Breast epithelium (tissue), 4 donors: ENCODE measurements at regions not wholly inside any gene's neighbourhood (a gene's known extent, or its start where the extent isn't known, plus 50 kb on each side); places are given as distances from the start of the nearest gene placed in this dataset.

Source experiments
- DNase-seq, 2 donors: peaks; one replicate each; pipeline ENCODE4 v3.0.0-alpha.2; 2019; ENCODE audit warnings: low spot score in 2 of 2
- H3K27ac ChIP-seq, 2 donors: fragments of 200-600 bp; sonication (generic) in 1 of 2; one replicate each; pipeline ENCODE4 v1.5.1; 2016 to 2019; ENCODE audit warnings: mild to moderate bottlenecking in 1 of 2
- H3K27me3 ChIP-seq, 2 donors: fragments of 200-600 bp; sonication (generic) in 1 of 2; one replicate each; pipeline versions ENCODE4 v1.5.1 to v1.6.0; 2017 to 2019; ENCODE audit warnings: control low read depth in 1 of 2, mild to moderate bottlenecking in 1 of 2
- H3K36me3 ChIP-seq: fragments of 200-600 bp; one replicate; pipeline ENCODE4 v1.5.1; 2019
- H3K4me1 ChIP-seq, 2 donors: fragments of 200-600 bp; sonication (generic); one replicate each; pipeline ENCODE4 v1.5.1; 2016 to 2019; ENCODE audit warnings: control low read depth in 1 of 2
- H3K4me3 ChIP-seq, 3 donors: fragments of 200-600 bp; sonication (generic); 1 replicate in 2 of 3; 2 replicates in 1 of 3; pipeline ENCODE4 v1.5.1; 2016 to 2019; ENCODE audit warnings: mild to moderate bottlenecking in 3 of 3, moderate library complexity in 2 of 3
- H3K9me3 ChIP-seq, 2 donors: fragments of 200-600 bp; sonication (generic) in 1 of 2; one replicate each; pipeline ENCODE4 v1.5.1; 2016 to 2019; ENCODE audit warnings: control low read depth in 1 of 2
- CTCF ChIP-seq, 3 donors: fragments of 450-650 bp; IDR thresholded peaks; one replicate each; pipeline ENCODE4 v1.5.1; 2016 to 2017; ENCODE audit warnings: antibody characterized with exemption in 3 of 3, mild to moderate bottlenecking in 3 of 3, moderate library complexity in 3 of 3
- POLR2A ChIP-seq: fragments of 450-650 bp; IDR thresholded peaks from one replicate; pipeline ENCODE4 v1.6.1; 2016; ENCODE audit warnings: antibody characterized with exemption, mild to moderate bottlenecking, moderate library complexity
- POLR2AphosphoS5 ChIP-seq, 3 donors: sonication (generic); formaldehyde crosslinking; IDR thresholded peaks; one replicate each; pipeline ENCODE4 v1.6.1; 2017; ENCODE audit warnings: antibody characterized with exemption in 3 of 3
- intact Hi-C: fragments of 100-400 bp; cut with DNase I; formaldehyde crosslinking; loops from one replicate; pipeline ENCODE4 v1.15.1; 2023; ENCODE audit warnings: low total_unique reads

GRCh38 chr18:72147830-72148229 is 396.3 kb downstream of the CBLN2 start:
- no peaks in the 10 kb centered on the region for H3K4me1 ChIP-seq
- no peak for DNase-seq
- no peaks in the 10 kb centered on the region for H3K27me3 ChIP-seq
- intact Hi-C loops = no loop called here
- H3K4me3 ChIP-seq = no peak overlapping the region
- no peaks in the 10 kb centered on the region for H3K36me3 ChIP-seq
- H3K27ac ChIP-seq = no peak overlapping the region
- H3K9me3 ChIP-seq = no peaks in the 10 kb centered on the region
- TF ChIP-seq POLR2AphosphoS5 (IDR thresholded peaks at IDR 0.05) = no peak
- TF ChIP-seq CTCF (IDR thresholded peaks at IDR 0.05) = no peak
- TF ChIP-seq POLR2A = no peak

DNA sequence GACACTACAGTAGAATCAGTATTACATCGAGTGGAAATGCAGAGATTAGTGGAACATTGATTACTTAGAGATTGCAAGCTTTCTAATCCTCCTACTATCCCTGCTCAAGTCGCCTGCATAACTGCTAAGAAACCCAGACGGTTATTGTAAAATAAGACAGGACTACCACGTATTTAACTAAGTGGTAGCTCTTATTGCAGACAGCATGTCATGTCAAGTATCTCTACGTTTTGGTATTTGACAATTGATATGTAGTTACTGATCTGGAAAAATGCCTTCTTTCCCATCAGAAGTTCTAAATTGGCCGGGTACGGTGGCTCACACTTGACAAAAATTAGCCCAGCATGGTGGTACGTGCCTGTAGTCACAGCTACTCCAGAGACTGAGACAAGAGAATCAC is 404.1 kb downstream of the CBLN2 start:
- DNase-seq = no peak
- TF ChIP-seq CTCF (IDR thresholded peaks at IDR 0.05) = no peak
- TF ChIP-seq POLR2A = no peak

GRCh38 chr18:72128649-72129048 is 415.5 kb downstream of the CBLN2 start:
- no peaks in the 10 kb centered on the region for H3K36me3 ChIP-seq
- TF ChIP-seq POLR2A (no peak), CTCF (IDR thresholded peaks at IDR 0.05) (no peak), POLR2AphosphoS5 (IDR thresholded peaks at IDR 0.05) (no peak)

More for the DNA sequence above, 404.1 kb downstream of the CBLN2 start:
- Histone ChIP-seq H3K9me3 (no peaks in the 10 kb centered on the region), H3K4me1 (no peaks in the 10 kb centered on the region), H3K27ac (no peak overlapping the region), H3K4me3 (no peak overlapping the region), H3K36me3 (no peaks in the 10 kb centered on the region), H3K27me3 (no peaks in the 10 kb centered on the region)
- intact Hi-C loops = no loop called here

DNA sequence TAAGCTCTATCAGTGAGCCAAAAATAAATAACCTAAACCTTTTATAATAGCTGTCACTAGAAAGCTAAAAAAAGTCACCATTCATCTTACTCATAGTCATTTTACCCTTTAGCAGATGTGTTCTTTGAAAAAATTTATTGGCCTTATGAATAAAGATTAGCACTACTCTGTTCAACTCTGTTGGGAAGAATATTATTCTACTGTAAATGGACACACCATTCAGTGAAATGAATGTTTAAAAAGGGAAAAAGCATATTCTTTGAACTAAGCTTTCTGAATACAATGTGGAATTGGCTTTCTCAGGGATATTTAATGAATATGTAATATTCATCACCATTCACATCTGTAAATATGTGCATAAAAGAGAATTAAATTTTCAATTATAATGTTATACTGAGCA is 422.0 kb downstream of the CBLN2 start:
- H3K9me3 ChIP-seq = peaks cover 0 to 5% of the 10 kb centered on the region in 2 donors
- no peaks in the 10 kb centered on the region for H3K36me3 ChIP-seq
- no peaks in the 10 kb centered on the region for H3K4me1 ChIP-seq
- H3K4me3 ChIP-seq = no peak overlapping the region
- intact Hi-C loops = no loop called here
- TF ChIP-seq POLR2AphosphoS5 (IDR thresholded peaks at IDR 0.05) (no peak), POLR2A (no peak), CTCF (IDR thresholded peaks at IDR 0.05) (no peak)
- no peak overlapping the region for H3K27ac ChIP-seq
- DNase-seq = no peak
- no peaks in the 10 kb centered on the region for H3K27me3 ChIP-seq

More at GRCh38 chr18:72128649-72129048, 415.5 kb downstream of the CBLN2 start:
- Histone ChIP-seq H3K27me3 (no peaks in the 10 kb centered on the region), H3K9me3 (peaks cover 0 to 5% of the 10 kb centered on the region in 2 donors), H3K27ac (no peak overlapping the region), H3K4me3 (no peak overlapping the region), H3K4me1 (no peaks in the 10 kb centered on the region)
- no peak for DNase-seq
- intact Hi-C loops = no loop called here

GRCh38 chr18:72119082-72119481 is 425.1 kb downstream of the CBLN2 start:
- TF ChIP-seq CTCF (IDR thresholded peaks at IDR 0.05) (no peak), POLR2A (no peak), POLR2AphosphoS5 (IDR thresholded peaks at IDR 0.05) (no peak)
- Histone ChIP-seq H3K4me3 (no peak overlapping the region), H3K4me1 (no peaks in the 10 kb centered on the region), H3K9me3 (peaks cover 0 to under 1% of the 10 kb centered on the region in 2 donors), H3K27ac (no peak overlapping the region), H3K27me3 (no peaks in the 10 kb centered on the region), H3K36me3 (no peaks in the 10 kb centered on the region)
- DNase-seq = no peak
- intact Hi-C loops = no loop called here
